GM12872 (cell line): ENCODE measurements at regions not wholly inside any gene's neighbourhood (a gene's known extent, or its start where the extent isn't known, plus 50 kb on each side); places are given as distances from the start of the nearest gene placed in this dataset.

ENCODE experiments used
- TF ChIP-seq, protein P1 (sequence below): IDR thresholded peaks from 3 replicates; pipeline ENCODE4 v1.5.1; 2011; ENCODE audit warnings: low read depth, mild to moderate bottlenecking, low read length, moderate library complexity; ENCODE audit not compliant: insufficient read depth

DNA sequence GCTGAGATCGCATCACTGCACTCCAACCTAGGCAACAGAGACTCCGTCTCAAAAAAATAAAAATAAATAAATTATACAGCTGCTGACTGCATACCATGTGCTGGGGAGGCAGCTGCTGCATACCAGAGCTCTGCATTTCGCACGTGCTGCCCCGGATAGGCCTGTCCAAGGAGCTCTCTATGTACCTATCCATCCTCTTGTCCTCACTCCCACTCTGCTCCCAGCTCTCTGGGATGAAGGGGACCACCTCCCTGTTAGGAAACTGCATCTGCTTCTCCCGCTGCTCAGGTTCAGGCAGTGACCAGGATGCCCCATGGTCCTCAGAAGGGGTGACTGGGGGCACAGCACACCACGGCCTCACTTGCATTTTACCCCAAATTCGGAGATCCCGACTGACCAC is 302.3 kb downstream of the BRD1 start:
- TF ChIP-seq, protein P1, sequence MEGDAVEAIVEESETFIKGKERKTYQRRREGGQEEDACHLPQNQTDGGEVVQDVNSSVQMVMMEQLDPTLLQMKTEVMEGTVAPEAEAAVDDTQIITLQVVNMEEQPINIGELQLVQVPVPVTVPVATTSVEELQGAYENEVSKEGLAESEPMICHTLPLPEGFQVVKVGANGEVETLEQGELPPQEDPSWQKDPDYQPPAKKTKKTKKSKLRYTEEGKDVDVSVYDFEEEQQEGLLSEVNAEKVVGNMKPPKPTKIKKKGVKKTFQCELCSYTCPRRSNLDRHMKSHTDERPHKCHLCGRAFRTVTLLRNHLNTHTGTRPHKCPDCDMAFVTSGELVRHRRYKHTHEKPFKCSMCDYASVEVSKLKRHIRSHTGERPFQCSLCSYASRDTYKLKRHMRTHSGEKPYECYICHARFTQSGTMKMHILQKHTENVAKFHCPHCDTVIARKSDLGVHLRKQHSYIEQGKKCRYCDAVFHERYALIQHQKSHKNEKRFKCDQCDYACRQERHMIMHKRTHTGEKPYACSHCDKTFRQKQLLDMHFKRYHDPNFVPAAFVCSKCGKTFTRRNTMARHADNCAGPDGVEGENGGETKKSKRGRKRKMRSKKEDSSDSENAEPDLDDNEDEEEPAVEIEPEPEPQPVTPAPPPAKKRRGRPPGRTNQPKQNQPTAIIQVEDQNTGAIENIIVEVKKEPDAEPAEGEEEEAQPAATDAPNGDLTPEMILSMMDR, result no peak

DNA sequence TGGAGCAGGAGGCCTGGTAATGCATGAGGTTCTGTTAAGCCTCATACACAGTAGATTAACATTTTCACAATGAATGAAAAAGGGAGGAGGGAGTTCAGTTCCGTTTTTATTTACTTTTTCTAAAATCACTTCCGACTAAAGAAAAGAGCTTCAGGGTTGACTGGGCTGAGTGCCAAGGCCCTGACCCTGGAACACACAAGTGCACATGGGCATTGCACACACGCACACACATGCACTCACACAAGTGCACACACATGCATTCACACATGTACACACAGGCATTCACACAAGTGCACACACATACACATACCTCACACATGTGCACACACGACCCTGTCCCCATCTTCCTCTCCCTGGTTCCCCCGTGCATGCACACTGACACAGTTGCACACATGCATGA is 303.3 kb downstream of the BRD1 start:
- TF ChIP-seq, protein P1, result no peak

DNA sequence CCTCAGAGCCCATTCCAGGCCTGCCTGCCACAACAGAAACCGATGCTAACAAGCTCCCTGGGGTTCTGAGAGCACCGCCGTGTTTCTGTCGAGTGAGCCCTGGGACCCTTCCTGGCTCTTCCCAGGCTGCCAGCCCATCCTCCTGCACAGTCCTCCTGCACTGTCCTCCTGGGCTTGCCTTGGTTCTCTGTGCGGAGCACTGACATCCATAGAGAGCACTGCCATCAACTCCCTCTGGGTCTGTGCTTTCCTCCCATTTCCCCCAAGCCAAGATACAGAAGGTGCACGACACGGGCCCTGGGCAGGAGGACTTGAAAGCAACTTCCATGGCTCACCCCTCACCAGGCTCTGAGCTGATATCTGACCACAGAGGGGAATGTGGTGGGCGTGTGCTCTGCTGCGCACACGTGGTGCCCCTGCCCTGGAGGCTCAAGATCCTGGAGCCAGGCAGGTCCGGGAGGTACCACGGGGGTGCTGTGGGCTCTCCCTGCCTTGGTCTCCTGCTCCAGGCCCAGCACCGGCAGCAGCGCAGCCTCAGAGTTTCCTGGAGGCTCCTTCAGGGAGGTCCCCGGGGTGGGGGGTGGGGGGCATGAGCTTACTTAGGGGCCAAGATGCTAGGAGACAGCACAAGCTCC is 304.2 kb downstream of the BRD1 start:
- TF ChIP-seq, protein P1, result no peak

DNA sequence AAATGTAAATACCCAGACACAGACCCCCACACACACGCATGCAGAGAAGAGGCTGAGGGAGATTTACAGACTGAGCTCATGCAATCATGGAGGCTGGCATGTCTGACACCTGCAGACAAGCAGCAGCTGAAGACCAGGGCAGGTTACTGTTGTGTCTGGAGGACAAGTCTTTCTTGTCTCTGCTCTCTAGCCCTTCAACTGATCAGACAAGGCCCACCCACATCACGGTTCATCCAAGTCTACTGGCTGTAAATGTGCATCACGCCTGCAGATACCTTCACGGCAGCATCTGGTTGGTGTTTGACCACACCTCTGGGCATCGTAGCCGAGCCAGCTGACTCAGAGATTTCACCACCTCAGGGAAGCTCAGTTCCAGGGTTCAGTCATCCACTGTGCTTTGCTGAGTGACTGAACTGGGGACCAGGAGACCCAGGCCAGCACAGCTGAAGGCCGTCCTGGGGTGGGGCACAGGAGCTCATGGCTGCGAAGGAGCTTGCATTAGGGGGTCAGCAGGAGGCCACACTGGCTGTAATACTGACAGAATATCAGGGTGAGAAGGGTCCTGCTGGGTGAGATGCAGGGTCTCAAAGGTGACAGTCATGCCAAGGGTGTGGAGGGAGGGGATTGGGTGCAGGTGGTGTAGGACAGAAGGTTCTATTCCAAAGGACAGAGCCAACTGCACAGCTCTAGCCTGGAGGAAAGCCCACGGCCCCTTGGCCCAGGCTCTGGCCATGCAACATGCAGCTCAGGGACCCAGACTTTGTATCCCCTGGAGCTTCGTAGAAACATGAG is 304.9 kb downstream of the BRD1 start:
- TF ChIP-seq, protein P1, result no peak

DNA sequence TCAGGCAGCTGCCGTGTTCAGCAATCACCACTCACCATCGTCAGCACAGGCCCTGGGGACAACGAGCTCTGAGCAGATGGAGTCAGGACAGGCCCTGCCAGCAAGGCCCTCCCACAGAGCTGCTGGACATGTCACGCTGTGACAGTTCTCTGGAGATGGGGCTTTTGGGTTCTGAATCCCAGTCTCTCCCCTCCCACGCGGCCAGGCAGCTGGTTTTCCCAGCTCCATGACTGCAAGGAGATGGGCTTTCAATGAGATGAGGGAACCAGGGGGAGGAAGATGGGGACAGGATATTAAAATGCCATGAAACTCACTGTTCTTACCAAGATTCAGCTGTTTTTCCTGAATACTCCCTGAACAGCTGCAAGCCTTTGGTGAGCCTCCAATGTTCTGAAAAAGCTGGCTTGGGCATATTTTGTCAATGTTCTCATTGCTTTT is 305.9 kb downstream of the BRD1 start:
- TF ChIP-seq, protein P1, result no peak

DNA sequence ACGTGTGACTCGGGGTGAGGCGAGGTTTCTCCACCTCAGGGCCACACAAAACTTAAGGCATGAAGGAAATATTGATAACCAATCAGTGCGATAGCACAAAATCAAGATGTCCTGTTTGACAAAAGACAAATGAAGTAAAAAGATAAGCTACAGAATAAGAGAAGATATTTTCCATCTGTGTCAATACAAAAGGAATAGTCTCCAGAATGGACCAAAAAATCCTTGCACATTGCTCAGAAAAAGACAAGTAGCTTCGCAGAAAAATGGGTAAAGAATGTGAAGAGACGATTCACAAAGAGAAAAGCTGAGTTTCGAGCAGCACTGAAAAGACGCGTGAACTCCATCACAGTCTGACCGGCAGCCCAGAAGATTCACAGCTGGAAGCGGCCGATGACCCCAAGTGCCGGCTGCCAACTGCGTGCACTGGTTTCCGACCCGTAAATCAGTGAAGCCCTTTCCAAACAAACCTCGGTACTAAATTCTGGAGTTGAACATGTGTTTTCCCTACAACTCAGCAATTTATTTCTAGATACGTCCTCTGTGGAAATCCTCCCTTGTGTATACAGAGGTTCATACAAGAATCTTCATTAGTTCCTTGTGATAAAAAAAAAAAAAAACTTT is 308.4 kb downstream of the BRD1 start:
- TF ChIP-seq, protein P1, result no peak

DNA sequence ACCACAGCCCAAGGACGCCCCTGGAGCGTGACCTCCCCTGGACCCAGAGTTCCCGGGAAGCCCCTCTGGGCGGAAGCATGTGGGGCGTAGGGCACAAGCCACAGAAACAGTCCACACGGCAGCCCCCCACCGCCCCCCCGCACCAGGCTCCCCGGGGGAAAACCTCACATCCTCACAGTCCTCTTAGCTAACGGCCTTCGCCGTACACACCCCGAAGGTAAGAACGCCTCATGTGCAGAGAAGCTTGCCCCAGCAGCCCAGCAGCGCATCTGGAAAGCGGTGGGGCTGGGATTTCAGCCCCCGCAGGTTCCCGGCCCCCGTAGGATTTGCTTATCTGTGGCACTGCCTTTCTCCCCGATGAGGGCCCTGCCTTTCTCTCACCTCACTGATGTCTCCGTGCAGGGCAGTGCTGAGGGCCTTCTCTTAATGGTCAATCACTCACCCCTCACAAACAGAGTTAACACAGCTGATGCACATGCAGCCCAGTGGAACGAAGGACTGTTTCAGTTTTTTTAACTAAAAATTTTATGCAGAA is 309.2 kb downstream of the BRD1 start:
- TF ChIP-seq, protein P1, result no peak
